Hindlimb muscle (tissue), 1 donor: ENCODE measurements at regions not wholly inside any gene's neighbourhood (a gene's known extent, or its start where the extent isn't known, plus 50 kb on each side); places are given as distances from the start of the nearest gene placed in this dataset.

Experiments used
- DNase-seq: peaks from one replicate; pipeline ENCODE4 v3.0.0-alpha.2; 2013

GRCh38 chr14:94717808-94718207 is 52.1 kb downstream of the GSC start:
- DNase-seq: no peak

- no peak for DNase-seq
Measured at GRCh38 chr14:94716976-94717375, 52.9 kb downstream of the GSC start.

GRCh38 chr14:94713115-94713514 is 56.8 kb downstream of the GSC start:
- DNase-seq: no peak

- no peak for DNase-seq
Measured at GRCh38 chr14:94710731-94711130, 59.2 kb downstream of the GSC start.

- DNase-seq: no peak
Measured at GRCh38 chr14:94707494-94707893, 62.4 kb downstream of the GSC start.

- DNase-seq: no peak
Measured at GRCh38 chr14:94706133-94706532, 63.8 kb downstream of the GSC start.

GRCh38 chr14:94702629-94703028 is 67.3 kb downstream of the GSC start:
- DNase-seq: no peak

- no peak for DNase-seq
Measured at GRCh38 chr14:94701861-94702370, 68.0 kb downstream of the GSC start.

GRCh38 chr14:94700336-94700735 is 69.6 kb downstream of the GSC start:
- DNase-seq: no peak

- DNase-seq: no peak
Measured at GRCh38 chr14:94699831-94700230, 70.1 kb downstream of the GSC start.

- DNase-seq: no peak
Measured at GRCh38 chr14:94697773-94698556, 71.9 kb downstream of the GSC start.

GRCh38 chr14:94696518-94696917 is 73.4 kb downstream of the GSC start:
- no peak for DNase-seq

- DNase-seq: no peak
Measured at GRCh38 chr14:94695231-94695630, 74.7 kb downstream of the GSC start.

GRCh38 chr14:94691660-94692034 is 78.3 kb downstream of the GSC start:
- DNase-seq: no peak

GRCh38 chr14:94690896-94691659 is 78.8 kb downstream of the GSC start:
- DNase-seq: no peak

GRCh38 chr14:94690486-94690885 is 78.3 kb downstream of the SERPINA3 start:
- DNase-seq: no peak

- no peak for DNase-seq
Measured at GRCh38 chr14:94689985-94690400, 77.8 kb downstream of the SERPINA3 start.

GRCh38 chr14:94689218-94689984 is 77.2 kb downstream of the SERPINA3 start:
- DNase-seq: peak; percentile 75

- DNase-seq: no peak
Measured at GRCh38 chr14:94686511-94687160, 74.4 kb downstream of the SERPINA3 start.

GRCh38 chr14:94685681-94686485 is 73.7 kb downstream of the SERPINA3 start:
- no peak for DNase-seq

GRCh38 chr14:94685166-94685581 is 73.0 kb downstream of the SERPINA3 start:
- DNase-seq: no peak

- no peak for DNase-seq
Measured at GRCh38 chr14:94682736-94683135, 70.5 kb downstream of the SERPINA3 start.
